CD8-positive, alpha-beta memory T cell (primary cell): ENCODE measurements at regions not wholly inside any gene's neighbourhood (a gene's known extent, or its start where the extent isn't known, plus 50 kb on each side); places are given as distances from the start of the nearest gene placed in this dataset.

ENCODE experiments used
- CTCF ChIA-PET: fragments of 350-600 bp; sonication (Branson Sonifier 250); formaldehyde crosslinking; loops from one replicate; lab custom pipeline; 2021; ENCODE audit warnings: antibody characterized with exemption; lab: Charles Lee
- POLR2A ChIA-PET: fragments of 350-600 bp; sonication (Branson Sonifier 250); formaldehyde crosslinking; loops from one replicate; lab custom pipeline; 2021; ENCODE audit warnings: antibody characterized with exemption; lab: Charles Lee
- DNase-seq, 5 donors: peaks; one replicate each; pipeline versions ENCODE4 v3.0.0 to v3.0.0-alpha.2; 2020 to 2022; ENCODE audit warnings: mixed read lengths in 1 of 5
- H3K27ac ChIP-seq: one replicate; pipeline ENCODE4 v1.7.0; 2013; ENCODE audit warnings: low read depth, mild to moderate bottlenecking, low read length, moderate library complexity
- H3K27me3 ChIP-seq: 2 replicates; pipeline ENCODE4 v1.7.0; 2013; ENCODE audit warnings: low read length, mild to moderate bottlenecking; ENCODE audit not compliant: insufficient read depth, poor library complexity, severe bottlenecking
- H3K36me3 ChIP-seq: 2 replicates; pipeline ENCODE4 v1.7.0; 2013; ENCODE audit warnings: mild to moderate bottlenecking, low read length, moderate library complexity; ENCODE audit not compliant: insufficient read depth
- H3K4me1 ChIP-seq: 2 replicates; pipeline ENCODE4 v1.7.0; 2013; ENCODE audit warnings: mild to moderate bottlenecking, low read length, moderate library complexity; ENCODE audit not compliant: insufficient read depth
- H3K4me3 ChIP-seq: 2 replicates; pipeline ENCODE4 v1.7.0; 2013; ENCODE audit warnings: mild to moderate bottlenecking, low read length
- H3K9me3 ChIP-seq: 2 replicates; pipeline ENCODE4 v1.7.0; 2013; ENCODE audit warnings: mild to moderate bottlenecking, low read length
- H3K27ac Mint-ChIP-seq, 8 donors: one replicate each; pipeline ENCODE4 v1.8.0; 2020 to 2021; ENCODE audit warnings: mixed read lengths in 8 of 8, mild to moderate bottlenecking in 6 of 8, inconsistent platforms in 3 of 8, moderate library complexity in 3 of 8
- H3K27me3 Mint-ChIP-seq, 2 donors: one replicate each; pipeline ENCODE4 v1.8.0; 2020 to 2021; ENCODE audit warnings: mixed read lengths in 2 of 2, mild to moderate bottlenecking in 1 of 2, moderate library complexity in 1 of 2
- H3K36me3 Mint-ChIP-seq, 3 donors: one replicate each; pipeline ENCODE4 v1.8.0; 2020 to 2021; ENCODE audit warnings: mixed read lengths in 3 of 3, inconsistent platforms in 1 of 3, mild to moderate bottlenecking in 1 of 3
- H3K4me1 Mint-ChIP-seq, 3 donors: one replicate each; pipeline ENCODE4 v1.8.0; 2020 to 2021; ENCODE audit warnings: mixed read lengths in 3 of 3, inconsistent platforms in 1 of 3, mild to moderate bottlenecking in 1 of 3
- H3K4me3 Mint-ChIP-seq, 7 donors: one replicate each; pipeline ENCODE4 v1.8.0; 2020 to 2021; ENCODE audit warnings: mixed read lengths in 7 of 7, mild to moderate bottlenecking in 6 of 7, moderate library complexity in 4 of 7, inconsistent platforms in 2 of 7
- H3K9me3 Mint-ChIP-seq, 5 donors: one replicate each; pipeline ENCODE4 v1.8.0; 2020 to 2022; ENCODE audit warnings: mixed read lengths in 5 of 5, mild to moderate bottlenecking in 3 of 5, moderate library complexity in 2 of 5, inconsistent platforms in 1 of 5

DNA sequence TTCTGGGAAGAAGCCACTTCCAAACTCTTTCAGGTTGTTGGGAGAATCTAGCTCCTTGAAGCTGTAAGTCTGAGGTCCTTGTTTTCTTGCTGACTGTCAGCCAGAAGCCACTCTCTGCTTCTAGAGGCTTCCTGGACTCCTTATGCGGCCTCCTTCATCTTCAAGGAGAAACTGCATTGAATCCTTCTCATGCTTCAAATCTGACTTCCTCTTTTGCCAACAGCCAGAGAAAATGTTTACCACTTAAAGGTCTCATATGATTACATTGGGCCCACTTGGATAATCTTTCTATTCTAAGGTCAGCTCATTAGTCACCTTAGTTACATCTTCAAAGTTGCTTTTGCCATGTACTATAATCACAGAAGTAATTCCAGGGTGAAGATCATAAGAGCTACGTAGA lies 327.0 kb downstream of the HNRNPD start:
- CTCF ChIA-PET = no interaction called here
- peaks cover 4% of the 10 kb centered on the region for H3K27me3 ChIP-seq
- no peaks in the 10 kb centered on the region for H3K9me3 Mint-ChIP-seq
- H3K27ac Mint-ChIP-seq = no peak overlapping the region
- H3K27me3 Mint-ChIP-seq = peaks cover 34 to 60% of the 10 kb centered on the region in 2 donors
- no peaks in the 10 kb centered on the region for H3K4me1 ChIP-seq
- H3K9me3 ChIP-seq = no peaks in the 10 kb centered on the region
- DNase-seq = no peak
- peaks cover 0 to 8% (median 2%) of the 10 kb centered on the region in 3 donors for H3K4me1 Mint-ChIP-seq
- H3K4me3 ChIP-seq = no peak overlapping the region
- POLR2A ChIA-PET = no interaction called here
- H3K27ac ChIP-seq = no peak overlapping the region
- H3K36me3 Mint-ChIP-seq = no peaks in the 10 kb centered on the region
- no peak overlapping the region for H3K4me3 Mint-ChIP-seq
- H3K36me3 ChIP-seq = no peaks in the 10 kb centered on the region

DNA sequence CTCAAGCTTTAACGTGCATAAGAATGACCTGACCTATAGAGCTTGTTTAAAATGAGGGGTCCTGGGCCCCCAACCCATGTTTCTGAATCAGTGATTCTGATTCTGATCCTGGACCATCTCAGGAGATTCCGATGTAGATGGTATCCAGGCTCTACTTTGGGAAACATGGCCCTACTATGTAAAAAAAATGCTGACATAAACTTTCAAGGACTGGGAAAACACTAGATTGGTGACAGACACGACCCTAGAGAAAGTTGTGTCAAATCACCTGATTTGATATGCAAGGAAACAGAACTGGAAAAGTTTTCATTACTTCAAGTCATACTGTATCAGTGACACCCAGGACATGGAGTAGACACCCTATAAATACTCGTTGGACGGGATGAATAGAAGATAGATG lies 328.5 kb downstream of the HNRNPD start:
- H3K27me3 Mint-ChIP-seq = peaks cover 31 to 69% of the 10 kb centered on the region in 2 donors

DNA sequence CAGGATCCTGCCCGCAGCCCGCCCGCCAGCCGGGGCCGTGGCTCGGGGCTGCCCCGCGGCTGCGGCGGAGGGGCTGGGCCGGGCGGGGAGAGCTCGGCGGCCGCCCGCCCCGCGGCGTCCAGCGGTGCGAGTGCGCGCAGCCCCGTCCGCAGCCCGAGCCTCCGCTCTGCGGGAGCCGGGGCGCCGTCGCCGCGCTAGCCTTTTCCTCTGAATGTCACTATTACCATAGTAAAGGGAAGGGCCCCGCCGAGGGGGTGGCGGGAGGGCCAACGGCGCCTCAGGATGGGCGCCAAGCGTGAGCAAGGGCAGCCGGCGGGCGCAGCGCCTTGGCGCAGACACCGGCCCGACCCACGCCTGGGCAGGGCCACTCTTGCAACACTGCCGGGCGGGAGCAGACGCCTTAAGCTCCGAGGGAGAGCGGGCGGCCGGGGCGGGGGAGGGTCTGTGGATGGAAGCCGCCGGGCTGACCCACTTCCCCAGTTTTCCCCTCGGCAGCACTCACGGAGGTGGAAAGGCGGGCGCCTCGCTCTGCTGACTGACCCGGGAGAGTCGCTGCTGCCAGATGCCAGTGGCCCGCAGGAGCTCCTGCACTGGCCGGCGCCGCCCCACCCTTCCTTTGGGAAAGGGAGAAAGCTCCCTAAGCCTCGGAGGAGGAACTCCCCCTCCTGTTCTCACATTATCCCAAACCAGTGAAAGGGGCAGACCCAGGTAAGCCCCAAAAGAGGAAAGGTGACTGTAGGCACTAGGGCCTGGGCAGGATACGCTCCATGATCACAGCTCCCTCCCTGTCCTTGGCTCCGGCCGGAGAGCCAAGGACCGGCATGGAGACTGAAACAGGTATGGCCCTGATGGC lies 329.4 kb downstream of the HNRNPD start:
- Histone ChIP-seq H3K27me3 (peaks cover 4% of the 10 kb centered on the region), H3K36me3 (no peaks in the 10 kb centered on the region), H3K27ac (no peak overlapping the region), H3K4me1 (no peaks in the 10 kb centered on the region), H3K4me3 (no peak overlapping the region), H3K9me3 (no peaks in the 10 kb centered on the region)
- DNase-seq = no peak
- ChIA-PET CTCF (no interaction called here), POLR2A (no interaction called here)
- H3K9me3 Mint-ChIP-seq = no peaks in the 10 kb centered on the region
- H3K4me3 Mint-ChIP-seq = no peak overlapping the region
- H3K27ac Mint-ChIP-seq = no peak overlapping the region
- no peaks in the 10 kb centered on the region for H3K36me3 Mint-ChIP-seq
- peaks cover 31 to 75% of the 10 kb centered on the region in 2 donors for H3K27me3 Mint-ChIP-seq
- peaks cover 0 to 11% (median 2%) of the 10 kb centered on the region in 3 donors for H3K4me1 Mint-ChIP-seq

More for the DNA sequence above, 328.5 kb downstream of the HNRNPD start:
- H3K36me3 ChIP-seq = no peaks in the 10 kb centered on the region
- no peaks in the 10 kb centered on the region for H3K9me3 Mint-ChIP-seq
- CTCF ChIA-PET = no interaction called here
- H3K4me3 ChIP-seq = no peak overlapping the region
- H3K4me1 ChIP-seq = no peaks in the 10 kb centered on the region
- peaks cover 4% of the 10 kb centered on the region for H3K27me3 ChIP-seq
- no peak overlapping the region for H3K27ac Mint-ChIP-seq
- no peaks in the 10 kb centered on the region for H3K9me3 ChIP-seq
- H3K27ac ChIP-seq = no peak overlapping the region
- H3K36me3 Mint-ChIP-seq = no peaks in the 10 kb centered on the region
- no peak overlapping the region for H3K4me3 Mint-ChIP-seq
- DNase-seq = no peak
- POLR2A ChIA-PET = no interaction called here
- peaks cover 0 to 11% (median 2%) of the 10 kb centered on the region in 3 donors for H3K4me1 Mint-ChIP-seq

DNA sequence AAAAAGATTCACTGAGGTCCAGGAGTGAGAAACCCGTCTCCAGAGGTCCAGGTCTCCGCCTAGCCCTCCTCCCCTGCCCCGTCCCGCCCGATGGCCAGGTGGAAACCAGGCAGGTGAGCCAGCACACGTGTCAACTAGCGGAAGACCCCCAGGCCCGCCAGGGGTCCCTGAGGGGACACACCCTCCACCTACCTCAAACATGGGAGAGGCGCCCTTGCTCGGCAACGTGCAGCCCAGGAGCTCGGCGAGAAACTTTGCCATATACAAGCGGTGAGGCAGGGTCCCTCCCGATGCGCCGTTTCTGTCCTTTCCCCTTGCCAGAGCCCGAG lies 330.0 kb downstream of the HNRNPD start:
- H3K9me3 Mint-ChIP-seq = peaks cover 0 to 3% (median 0%) of the 10 kb centered on the region in 5 donors
- no peak for DNase-seq
- H3K36me3 Mint-ChIP-seq = no peaks in the 10 kb centered on the region
- H3K4me3 Mint-ChIP-seq = peak overlapping the region in 1 of 7 donors; percentile 26
- no peak overlapping the region for H3K27ac Mint-ChIP-seq
- Histone ChIP-seq H3K27ac (no peak overlapping the region), H3K9me3 (no peaks in the 10 kb centered on the region), H3K36me3 (no peaks in the 10 kb centered on the region), H3K4me1 (no peaks in the 10 kb centered on the region), H3K4me3 (no peak overlapping the region), H3K27me3 (peaks cover 4% of the 10 kb centered on the region)
- H3K27me3 Mint-ChIP-seq = peaks cover 31 to 79% of the 10 kb centered on the region in 2 donors
- CTCF ChIA-PET = no interaction called here
- H3K4me1 Mint-ChIP-seq = peaks cover 0 to 11% (median 2%) of the 10 kb centered on the region in 3 donors
- POLR2A ChIA-PET = no interaction called here

GRCh38 chr4:82043081-82043808 lies 330.5 kb downstream of the HNRNPD start:
- DNase-seq = no peak
- Mint-ChIP-seq H3K36me3 (no peaks in the 10 kb centered on the region), H3K9me3 (peaks cover 0 to 3% (median 0%) of the 10 kb centered on the region in 5 donors), H3K4me3 (peak overlapping the region in 4 of 7 donors; percentile 26 to 59 (median 50)), H3K27me3 (peaks cover 31 to 81% of the 10 kb centered on the region in 2 donors), H3K4me1 (peaks cover 0 to 11% (median 2%) of the 10 kb centered on the region in 3 donors), H3K27ac (no peak overlapping the region)
- H3K9me3 ChIP-seq = no peaks in the 10 kb centered on the region
- no peaks in the 10 kb centered on the region for H3K4me1 ChIP-seq
- CTCF ChIA-PET = no interaction called here
- H3K27me3 ChIP-seq = peaks cover 4% of the 10 kb centered on the region
- no peak overlapping the region for H3K4me3 ChIP-seq
- H3K36me3 ChIP-seq = no peaks in the 10 kb centered on the region
- no peak overlapping the region for H3K27ac ChIP-seq
- POLR2A ChIA-PET = no interaction called here

GRCh38 chr4:82042042-82042441 lies 331.7 kb downstream of the HNRNPD start:
- Histone ChIP-seq H3K4me3 (no peak overlapping the region), H3K27me3 (peaks cover 4% of the 10 kb centered on the region), H3K27ac (no peak overlapping the region), H3K9me3 (no peaks in the 10 kb centered on the region), H3K4me1 (no peaks in the 10 kb centered on the region), H3K36me3 (no peaks in the 10 kb centered on the region)
- DNase-seq = no peak
- ChIA-PET CTCF (no interaction called here), POLR2A (no interaction called here)
- H3K4me3 Mint-ChIP-seq = no peak overlapping the region
- no peak overlapping the region for H3K27ac Mint-ChIP-seq
- peaks cover 30 to 69% of the 10 kb centered on the region in 2 donors for H3K27me3 Mint-ChIP-seq
- H3K4me1 Mint-ChIP-seq = peaks cover 0 to 11% (median 2%) of the 10 kb centered on the region in 3 donors
- H3K9me3 Mint-ChIP-seq = peaks cover 0 to 3% (median 0%) of the 10 kb centered on the region in 5 donors
- H3K36me3 Mint-ChIP-seq = no peaks in the 10 kb centered on the region

GRCh38 chr4:82038936-82039335 lies 334.9 kb downstream of the HNRNPD start:
- Histone ChIP-seq H3K4me3 (no peak overlapping the region), H3K4me1 (no peaks in the 10 kb centered on the region), H3K9me3 (no peaks in the 10 kb centered on the region), H3K27ac (no peak overlapping the region), H3K27me3 (peaks cover 4% of the 10 kb centered on the region), H3K36me3 (no peaks in the 10 kb centered on the region)
- Mint-ChIP-seq H3K36me3 (no peaks in the 10 kb centered on the region), H3K4me3 (no peak overlapping the region), H3K27ac (no peak overlapping the region), H3K27me3 (peaks cover 21 to 63% of the 10 kb centered on the region in 2 donors), H3K9me3 (peaks cover 0 to 3% (median 0%) of the 10 kb centered on the region in 5 donors), H3K4me1 (peaks cover 0 to 11% (median 2%) of the 10 kb centered on the region in 3 donors)
- CTCF ChIA-PET = no interaction called here
- no peak for DNase-seq
- POLR2A ChIA-PET = no interaction called here

- H3K27ac ChIP-seq = no peak overlapping the region
- Mint-ChIP-seq H3K36me3 (no peaks in the 10 kb centered on the region), H3K27ac (no peak overlapping the region), H3K9me3 (peaks cover 0 to 3% (median 0%) of the 10 kb centered on the region in 5 donors), H3K4me3 (no peak overlapping the region), H3K4me1 (no peaks in the 10 kb centered on the region), H3K27me3 (peaks cover 7 to 65% of the 10 kb centered on the region in 2 donors)
- CTCF ChIA-PET = no interaction called here
- H3K4me3 ChIP-seq = no peak overlapping the region
- POLR2A ChIA-PET = no interaction called here
- DNase-seq = no peak
- H3K4me1 ChIP-seq = no peaks in the 10 kb centered on the region
- no peaks in the 10 kb centered on the region for H3K27me3 ChIP-seq
- H3K36me3 ChIP-seq = no peaks in the 10 kb centered on the region
- no peaks in the 10 kb centered on the region for H3K9me3 ChIP-seq
Measured at GRCh38 chr4:82036181-82036580, 337.6 kb downstream of the HNRNPD start.
